Hematopoietic multipotent progenitor cell (in vitro differentiated cells): ENCODE measurements at regions not wholly inside any gene's neighbourhood (a gene's known extent, or its start where the extent isn't known, plus 50 kb on each side); places are given as distances from the start of the nearest gene placed in this dataset.
"Not testable (repeated sequence)": the region's sequence is repeated elsewhere in the genome, so short reads cannot be mapped to it uniquely, and the experiment has no call there.

Experiments used
- DNase-seq, 3 donors: peaks; one replicate each; pipeline ENCODE4 v3.0.0-alpha.2; 2011 to 2015; ENCODE audit warnings: low read depth in 2 of 3, low spot score in 2 of 3

DNA sequence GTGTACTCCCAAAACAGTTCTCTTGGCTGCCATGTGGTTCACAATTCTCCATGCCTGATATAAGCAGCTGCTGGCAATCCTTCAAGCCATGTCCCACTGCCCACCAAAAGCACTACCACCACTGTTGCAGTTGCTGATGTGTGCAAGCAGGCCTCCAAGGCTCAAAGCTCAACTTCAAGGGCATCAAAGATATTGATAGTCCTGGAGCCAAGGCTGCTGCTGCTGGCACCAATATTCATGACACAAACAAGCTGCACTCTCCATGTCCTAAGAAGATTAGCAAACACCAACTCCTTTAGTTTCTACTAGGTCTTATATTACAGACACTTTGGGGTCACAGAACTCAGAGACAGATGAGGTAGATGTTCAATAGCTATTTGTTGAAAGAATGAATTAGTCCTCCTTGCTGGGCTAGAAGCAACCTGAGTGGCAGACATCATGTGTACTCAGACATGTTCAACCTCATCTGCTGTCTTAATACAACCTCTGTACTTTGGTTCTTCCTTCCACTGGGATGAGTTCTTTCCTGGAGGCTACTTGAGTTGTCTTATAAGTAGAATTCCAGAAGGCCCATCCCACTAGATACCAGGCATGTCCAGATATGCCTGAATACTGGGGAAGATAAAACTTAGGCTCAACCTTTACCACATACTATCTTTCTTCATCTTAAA, 104.5 kb upstream of the UGP2 start:
- no peak for DNase-seq

DNA sequence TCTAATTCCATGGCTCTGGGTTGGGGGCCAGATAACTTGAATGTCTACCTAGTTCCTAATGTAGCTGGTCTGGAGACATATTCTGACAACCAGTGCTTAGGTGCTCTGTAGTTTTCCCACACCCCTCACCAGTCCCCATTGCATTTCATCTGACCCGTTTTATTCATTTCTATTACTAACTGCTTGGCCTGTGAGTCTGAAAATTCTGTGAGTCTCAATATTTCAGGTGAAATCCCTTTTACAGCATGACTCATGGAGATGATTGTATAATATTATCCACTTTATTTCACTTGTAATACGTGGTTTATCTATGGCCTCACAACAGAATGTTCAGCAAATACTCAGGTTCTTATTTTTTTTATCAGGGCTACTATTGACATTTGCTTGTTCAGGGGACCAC, 103.7 kb upstream of the UGP2 start:
- DNase-seq = no peak

DNA sequence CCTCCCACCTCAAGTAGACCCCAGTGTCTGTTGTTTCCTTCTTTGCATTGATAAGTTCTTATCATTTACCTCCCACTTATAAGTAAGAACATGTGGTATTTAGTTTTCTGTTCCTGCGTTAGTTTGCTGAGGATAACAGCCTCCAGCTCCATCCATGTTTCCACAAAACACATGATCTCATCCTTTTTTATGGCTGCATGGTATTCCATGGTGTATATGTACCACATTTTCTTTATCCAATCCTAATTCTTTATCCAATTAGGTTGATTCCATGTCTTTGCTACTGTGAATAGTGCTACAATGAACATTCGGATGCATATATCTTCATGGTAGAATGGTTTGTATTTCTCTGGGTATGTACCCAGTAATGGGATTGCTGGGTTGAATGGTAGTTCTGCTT, 102.5 kb upstream of the UGP2 start:
- not testable (repeated sequence) for DNase-seq

DNA sequence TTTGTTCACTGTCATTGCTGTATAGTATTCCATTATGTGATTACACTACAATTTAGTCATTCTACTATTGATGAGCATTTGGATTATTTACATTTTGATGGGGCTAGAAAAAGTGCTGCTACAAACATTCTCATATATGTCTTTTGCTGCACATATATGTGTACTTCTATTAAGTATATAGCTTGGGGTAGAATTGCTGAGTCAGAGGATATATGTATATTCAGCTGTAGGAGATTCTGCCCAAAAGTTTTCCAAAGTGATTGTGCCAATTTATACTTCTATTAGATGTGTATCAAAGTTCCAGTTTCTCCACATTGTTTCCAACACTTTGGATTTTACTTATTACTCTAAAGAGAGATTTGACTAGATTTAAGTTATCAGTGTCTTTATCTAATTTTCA, 101.7 kb upstream of the UGP2 start:
- no peak for DNase-seq

DNA sequence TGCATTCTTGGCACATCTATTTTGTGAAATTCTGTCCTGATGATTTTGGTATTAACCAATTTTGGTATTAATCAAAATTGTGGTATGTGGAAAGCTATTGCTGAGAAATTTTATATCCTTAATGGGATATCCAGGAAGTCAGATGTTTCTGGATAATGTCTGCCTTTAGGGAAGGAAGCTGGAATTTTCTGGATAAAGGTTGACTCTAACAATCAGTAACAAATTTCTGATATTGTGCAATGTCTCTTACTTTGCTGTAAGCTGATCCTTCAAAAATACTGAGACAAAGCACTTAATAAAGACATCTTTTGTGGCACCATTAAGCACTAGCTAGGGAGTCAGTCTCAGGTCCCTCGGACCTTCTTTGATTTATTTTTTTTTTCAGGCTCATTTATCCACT, 100.8 kb upstream of the UGP2 start:
- no peak for DNase-seq

DNA sequence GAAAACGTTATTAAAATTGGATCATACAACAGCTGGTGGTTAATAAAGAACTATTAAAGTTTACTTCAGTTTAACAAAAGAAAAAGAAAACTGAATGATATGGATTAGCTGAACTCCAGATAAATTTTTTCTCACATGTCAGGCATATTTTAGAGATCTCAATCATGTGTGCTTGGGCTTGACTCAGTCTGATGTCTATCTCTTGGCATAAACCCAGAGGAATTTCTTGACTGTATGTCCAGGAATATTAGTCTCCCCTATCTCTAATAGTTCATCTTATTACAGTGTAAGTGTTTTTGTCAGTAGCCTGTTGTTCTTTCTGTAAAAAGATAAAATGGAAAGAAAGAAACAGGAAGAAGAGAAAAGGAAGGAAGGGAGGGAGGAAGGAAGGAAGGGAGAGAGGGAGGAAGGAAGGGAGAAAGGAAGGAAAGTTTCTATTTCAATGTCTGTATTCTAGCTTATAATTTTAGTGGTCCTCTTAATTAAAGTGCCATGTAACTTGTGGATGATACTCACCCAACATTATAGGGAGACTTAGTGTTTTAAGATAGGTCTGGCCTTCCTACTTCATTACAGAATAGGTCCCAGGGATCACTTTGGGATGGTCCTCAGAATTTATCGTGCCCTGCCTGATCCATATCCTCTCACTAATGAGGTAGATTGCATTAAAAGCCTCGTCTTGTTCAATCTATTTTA, 99.7 kb upstream of the UGP2 start:
- no peak for DNase-seq

DNA sequence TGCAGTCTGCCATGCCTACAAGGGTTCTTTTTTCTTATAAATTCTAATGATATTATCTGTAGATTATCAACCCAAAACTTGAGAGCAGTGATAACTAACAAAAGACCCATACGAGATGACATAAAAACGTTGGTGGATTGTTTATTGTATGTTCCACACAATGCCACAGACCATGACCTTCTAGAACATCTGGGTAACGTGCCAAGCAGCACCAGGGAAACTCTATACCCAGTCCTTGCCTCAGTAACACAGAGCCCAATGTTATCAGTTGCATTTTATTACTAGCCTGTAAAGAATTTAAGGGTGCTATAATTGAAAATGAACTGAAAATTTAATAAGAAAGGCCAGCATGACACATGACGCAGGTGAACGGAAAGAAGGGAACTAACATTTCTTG, 99.1 kb upstream of the UGP2 start:
- no peak for DNase-seq

DNA sequence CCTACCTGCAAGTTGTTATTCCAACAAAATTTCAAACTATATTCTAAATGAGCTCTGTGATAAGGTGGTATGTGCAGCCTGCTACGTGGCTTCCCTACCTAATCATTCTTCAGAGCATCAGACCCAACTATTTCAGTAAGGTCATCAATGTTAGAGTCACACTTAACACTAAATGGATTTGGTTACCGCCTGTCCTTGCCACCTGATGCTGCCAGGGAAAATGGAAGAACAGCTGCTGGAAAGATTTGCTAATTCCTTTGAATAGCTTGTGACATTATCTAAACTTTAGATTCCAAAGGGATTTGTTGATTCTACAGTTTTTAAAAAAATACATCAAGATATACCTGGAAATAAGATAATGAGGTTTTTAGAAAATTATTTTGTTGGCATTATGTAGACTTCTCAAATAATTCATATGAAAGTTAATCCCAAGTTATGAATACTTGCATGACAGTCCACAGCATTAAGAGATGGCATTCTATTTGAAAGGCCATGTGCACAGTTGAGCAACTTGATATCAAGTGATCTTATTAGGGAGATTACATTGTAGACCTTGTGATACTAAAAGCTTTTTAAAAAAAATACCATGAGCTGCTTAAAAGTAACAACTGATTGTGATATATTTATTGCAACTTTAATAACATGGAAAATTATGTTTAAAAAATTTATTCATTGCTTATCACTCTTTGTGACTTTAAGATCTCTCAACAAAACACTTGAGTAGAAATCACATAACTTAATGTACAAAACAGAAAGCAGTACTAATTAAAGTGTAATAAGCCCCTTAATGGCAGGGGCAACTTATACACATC, 98.3 kb upstream of the UGP2 start:
- no peak for DNase-seq

DNA sequence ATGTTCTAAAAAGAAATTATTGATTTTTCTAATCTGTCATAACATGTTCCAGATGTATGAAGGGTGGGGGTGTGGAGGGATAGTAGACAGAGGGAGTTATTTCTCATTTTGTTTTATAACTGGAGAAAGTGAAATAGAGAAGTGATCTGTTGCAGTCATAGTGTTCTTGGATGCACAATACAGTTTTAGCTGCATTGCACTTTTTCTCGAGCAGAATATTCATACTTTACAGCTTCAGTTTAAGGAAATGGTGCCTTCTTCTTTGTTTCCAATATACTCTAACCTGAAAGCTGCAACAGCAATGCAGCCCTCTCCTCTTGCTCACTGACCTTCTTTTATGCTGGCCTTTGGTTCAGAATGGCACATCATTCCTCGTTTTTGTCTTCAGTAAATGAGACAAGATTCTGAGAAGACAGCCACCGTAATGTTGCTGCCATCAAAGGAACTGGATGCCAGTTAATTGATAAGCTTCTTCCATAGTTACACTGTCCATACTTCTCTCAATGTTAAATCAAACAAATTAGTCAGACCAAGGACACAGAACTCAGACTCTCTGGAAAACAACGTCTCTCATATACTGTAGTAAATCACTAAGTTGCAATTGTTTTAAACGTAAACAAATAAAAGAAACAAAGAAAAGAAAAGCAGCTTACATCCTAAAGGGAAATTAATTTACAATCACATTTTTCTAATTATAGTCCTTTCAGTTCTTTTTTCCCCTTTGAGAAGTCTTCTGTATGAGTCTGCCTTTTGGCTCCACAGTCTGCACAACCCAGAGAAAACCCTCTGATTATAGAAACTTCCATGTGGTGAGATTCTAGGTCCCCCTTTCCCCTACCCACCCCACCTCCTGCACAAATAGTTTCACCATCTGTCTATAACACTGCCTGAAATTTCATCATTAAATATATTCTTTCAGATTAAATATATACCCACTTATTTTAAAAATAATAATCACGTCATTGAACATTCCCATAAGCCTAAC, 97.4 kb upstream of the UGP2 start:
- DNase-seq = no peak

DNA sequence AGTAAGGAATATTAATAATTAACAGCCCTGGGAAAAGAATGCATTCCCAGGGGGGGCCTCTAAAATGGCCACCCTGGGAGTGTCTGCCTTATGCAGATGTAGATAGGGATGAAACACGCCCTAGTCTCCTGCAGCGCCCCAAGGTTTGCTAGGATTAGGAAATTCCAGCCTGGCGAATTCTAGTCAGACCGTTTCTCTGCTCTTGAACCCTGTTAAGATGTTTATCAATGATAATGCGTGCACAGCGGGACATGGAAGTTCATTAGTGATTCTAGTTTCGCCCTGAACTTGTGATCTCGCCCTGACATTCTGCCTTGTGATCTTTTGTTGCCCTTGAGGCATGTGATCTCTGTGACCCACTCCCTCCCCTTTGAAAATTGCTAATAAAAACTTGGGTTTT, 95.1 kb upstream of the UGP2 start:
- not testable (repeated sequence) for DNase-seq

DNA sequence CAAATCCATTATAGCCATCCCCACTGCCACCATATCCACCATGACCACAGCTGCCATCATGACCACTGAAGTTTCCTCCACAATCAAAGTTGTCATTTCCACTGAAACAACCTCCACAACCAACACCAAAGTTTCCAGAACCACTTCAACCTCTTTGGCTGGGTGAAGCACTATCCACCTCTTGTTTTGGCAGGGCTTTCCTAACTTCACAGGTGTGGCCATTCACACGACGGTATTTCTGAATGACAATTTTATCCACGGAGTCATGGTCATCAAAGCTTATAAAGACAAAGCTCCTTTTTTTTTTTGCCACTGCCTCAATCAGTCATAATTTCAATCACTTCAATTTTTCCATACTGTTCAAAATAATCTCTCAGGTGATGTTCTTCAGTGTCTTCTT, 89.8 kb upstream of the UGP2 start:
- DNase-seq = no peak

DNA sequence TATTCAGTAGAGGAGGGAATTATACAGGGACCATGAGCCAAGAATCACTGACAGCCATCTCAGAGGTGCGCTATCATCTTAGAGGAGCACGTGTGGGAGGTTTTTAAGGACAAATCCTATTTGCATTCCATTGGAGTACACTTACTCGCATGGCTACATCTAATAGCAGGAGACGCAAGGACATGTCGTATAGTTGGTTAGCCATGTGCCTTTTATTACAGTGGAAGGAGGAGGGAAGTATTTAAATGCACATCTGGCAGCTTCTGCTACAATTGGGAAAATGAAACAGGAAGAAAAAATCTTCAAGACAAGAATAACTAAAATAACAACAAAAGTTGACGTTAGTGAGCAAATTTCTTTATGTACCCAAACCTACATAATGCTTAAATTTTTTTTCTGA, 86.5 kb upstream of the UGP2 start:
- no peak for DNase-seq

DNA sequence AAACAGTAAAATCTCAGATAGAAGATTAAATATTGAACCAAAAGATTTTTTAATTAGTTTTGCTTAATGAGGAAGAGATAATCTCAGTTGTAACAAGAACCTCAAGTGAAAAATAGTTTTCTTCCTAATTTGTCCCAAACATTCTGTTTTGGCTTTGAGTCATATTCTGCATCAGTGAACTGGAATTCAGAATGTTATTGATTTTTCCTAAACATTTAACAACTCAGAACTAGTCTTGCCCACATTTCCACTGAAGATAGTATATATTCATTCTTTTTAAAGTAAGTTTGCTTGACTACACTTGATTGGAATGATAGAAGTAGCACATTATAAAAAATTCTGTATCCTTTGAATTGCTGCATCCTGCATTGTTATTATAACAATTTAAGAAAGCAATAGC, 85.7 kb upstream of the UGP2 start:
- DNase-seq = no peak

DNA sequence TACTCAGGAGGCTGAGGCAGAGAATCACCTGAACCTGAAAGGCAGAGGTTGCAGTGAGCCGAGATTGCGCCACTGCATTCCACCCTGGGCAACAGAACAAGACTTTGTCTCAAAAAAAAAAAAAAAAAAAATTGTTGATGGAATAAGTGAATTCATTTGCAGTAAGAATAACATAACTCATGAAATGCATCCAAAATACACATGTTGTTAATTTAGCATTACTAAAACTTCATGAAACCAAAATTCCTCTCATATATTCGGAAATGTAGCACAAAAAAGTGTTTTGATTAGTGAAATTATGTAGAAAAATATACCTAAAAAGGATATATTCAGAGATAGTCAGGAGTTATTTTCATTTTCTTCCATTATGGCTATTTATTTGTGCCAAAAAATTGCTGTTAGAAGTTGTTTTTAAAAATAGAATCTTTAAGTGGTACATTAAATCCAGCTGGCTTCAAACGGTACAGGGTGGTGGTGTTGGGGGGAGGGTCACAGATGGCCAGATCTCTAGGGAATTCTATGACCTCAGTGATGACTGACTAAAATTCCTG, 78.2 kb upstream of the UGP2 start:
- no peak for DNase-seq

DNA sequence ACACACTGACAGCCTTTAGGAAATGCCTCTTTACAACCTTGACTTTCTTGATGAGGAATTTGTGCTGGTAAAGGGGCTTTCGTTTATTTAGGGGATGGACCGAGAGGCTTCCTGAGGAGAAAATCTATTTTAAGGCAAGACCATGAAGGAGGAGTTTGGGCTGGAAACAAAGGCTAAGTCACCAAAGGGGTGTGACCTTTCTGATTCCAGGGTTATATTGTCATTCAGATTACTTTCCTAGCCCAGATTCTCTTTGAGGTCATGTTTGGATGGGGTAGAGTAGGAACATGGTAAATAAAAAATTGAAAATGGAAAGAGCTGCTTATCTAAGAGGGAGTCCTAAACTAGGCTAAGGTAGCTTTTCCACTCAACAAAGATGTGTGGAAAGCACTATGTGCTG, 77.1 kb upstream of the UGP2 start:
- DNase-seq = no peak

DNA sequence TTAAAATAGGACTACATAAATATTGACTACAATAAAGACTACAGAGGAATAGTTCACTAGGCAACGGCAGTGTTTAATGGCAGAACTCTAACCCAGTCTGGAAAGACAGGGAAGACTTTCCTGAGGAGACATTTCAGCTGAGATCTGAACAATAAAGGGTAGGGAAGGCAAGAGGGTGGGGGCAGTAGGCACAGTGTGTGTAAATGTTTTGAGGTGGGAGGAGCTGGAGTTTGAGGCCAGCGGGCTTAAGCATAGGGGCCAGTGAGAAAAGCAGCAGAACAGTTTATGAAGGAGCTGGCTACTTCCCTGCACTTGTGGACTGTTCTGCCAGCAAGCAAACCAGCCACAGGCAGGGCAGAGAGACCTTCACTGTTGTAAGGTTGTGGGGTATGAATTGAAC, 76.6 kb upstream of the UGP2 start:
- DNase-seq = no peak

DNA sequence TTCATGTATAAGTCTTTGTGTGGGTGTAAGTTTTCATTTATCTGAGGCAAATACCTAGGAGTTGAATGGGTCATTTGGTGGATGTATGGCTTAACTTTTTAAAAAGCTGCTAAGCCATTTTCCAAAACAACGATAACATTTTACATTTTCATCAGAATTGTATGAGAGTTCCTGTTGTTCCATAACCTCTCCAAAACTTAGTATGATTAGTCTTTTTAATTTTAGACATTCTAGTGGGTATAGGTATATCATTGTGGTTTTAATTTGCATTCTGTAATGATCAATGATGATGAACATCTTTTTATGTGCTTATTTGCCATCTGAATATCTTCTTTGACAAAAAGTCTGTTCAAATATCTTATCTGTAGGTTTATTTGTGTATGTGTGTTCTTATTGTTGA, 74.4 kb upstream of the UGP2 start:
- DNase-seq = no peak

DNA sequence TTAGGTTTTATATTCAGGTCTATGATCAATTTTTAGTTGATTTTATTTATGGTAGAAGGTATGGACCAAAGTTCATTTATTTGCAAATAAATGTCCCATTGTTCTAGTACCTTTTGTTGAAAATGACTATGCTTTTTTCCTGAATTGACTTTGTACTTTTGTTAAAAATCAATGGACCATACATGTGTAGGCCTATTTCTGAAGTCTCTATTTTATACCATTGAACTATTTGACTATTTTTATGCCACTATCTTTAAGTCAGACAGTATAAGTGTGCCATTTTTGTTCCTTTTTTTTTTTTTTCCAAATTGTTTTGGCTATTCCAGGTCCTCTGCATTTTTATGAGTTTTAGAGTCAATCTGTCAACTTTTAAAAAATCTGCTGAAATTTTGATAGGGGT, 73.6 kb upstream of the UGP2 start:
- DNase-seq = no peak

DNA sequence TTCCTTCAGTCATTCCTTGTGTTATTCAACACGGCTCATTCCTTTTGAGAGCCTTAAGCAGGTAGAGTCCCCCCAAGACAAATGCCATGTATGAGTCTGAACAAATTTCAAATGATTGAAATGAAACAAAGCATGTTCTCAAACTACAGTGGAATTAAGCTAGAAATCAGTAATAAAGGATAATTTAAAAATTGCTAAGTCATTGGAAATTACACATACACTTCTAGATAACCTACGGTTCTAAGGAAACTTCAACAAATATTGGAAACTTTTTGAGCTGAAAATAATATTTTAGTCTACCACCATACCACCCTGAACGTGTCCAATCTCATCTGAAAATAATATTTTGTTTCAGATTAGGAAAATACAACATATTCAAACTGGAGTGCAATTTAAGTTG, 71.8 kb upstream of the UGP2 start:
- no peak for DNase-seq

DNA sequence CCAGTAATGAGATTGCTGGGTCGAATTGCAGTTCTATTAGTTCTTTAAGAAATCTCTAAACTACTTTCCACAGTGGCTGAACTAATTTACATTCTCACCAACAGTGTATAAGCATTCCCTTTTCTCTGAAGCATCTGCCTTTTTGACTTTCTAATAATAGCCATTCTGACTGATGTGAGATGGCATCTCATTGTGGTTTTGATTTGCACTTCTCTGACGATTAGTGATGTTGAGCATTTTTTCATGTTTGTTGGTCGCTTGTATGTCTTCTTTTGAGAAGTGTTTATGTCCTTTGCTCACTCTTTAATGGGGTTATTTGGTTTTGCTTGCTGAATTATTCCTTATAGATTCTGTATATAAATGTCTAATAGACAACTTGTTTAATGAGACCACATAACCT, 69.6 kb upstream of the UGP2 start:
- DNase-seq = no peak

DNA sequence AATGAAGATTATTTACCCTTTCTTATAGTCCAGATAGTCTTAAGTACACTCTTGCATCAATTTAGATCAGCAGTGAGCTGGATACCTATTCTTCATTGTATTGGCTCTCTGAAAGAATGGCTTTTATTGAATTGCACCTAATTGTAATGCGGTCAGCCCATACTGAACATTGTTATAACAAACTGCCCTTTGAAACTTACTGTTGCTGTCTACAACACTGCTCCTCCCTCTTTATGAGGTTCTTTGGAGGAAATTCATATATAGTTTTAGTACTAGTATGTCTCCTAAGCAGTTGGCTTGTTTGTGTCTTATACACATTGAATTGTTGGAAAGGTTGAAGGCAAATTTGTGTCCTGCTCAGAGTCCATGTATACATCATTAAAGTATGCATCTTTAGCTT, 66.5 kb upstream of the UGP2 start:
- no peak for DNase-seq
